ENCODE measurements at regions not wholly inside any gene's neighbourhood (a gene's known extent, or its start where the extent isn't known, plus 50 kb on each side); places are given as distances from the start of the nearest gene placed in this dataset.

- TF ChIP-seq CTCF (IDR thresholded peaks at IDR 0.05; ENCODE audit: low read depth, low read length, poor library complexity, severe bottlenecking), result no peak
- TF ChIP-seq EZH2phosphoT487 (IDR thresholded peaks at IDR 0.05; ENCODE audit: borderline replicate concordance, low read length), result no peak
These were observed 277.0 kb upstream of the NRP1 start for GRCh38 chr10:33611423-33611822.
